HG03064 (cell line): ENCODE measurements at regions not wholly inside any gene's neighbourhood (a gene's known extent, or its start where the extent isn't known, plus 50 kb on each side); places are given as distances from the start of the nearest gene placed in this dataset.

Source experiments
- ATAC-seq: cut with Tn5 transposase; IDR thresholded peaks from one replicate; pipeline ENCODE4 v1.9.1; 2021; ENCODE audit warnings: low read depth; ENCODE audit not compliant: unreplicated experiment

DNA sequence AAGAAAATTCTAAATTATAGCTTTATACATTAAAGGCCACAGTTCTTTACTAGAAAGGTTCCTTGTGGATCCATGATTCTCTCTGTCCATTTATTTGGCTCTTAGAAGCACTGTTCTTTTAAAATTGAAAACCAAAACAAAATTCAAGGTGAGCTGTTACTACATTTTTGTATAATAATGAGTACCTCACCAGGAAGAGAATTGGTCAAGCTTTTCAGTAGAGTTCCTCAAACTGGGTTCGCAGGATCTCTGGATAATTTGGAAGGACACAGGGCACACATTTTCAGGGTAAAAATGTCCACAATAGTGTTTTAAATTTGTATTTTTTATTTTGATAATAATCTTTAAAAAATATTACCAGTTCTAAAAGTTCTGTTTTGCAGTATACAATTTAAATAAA, 93.0 kb downstream of the PPP1R3A start:
- ATAC-seq, result no peak

DNA sequence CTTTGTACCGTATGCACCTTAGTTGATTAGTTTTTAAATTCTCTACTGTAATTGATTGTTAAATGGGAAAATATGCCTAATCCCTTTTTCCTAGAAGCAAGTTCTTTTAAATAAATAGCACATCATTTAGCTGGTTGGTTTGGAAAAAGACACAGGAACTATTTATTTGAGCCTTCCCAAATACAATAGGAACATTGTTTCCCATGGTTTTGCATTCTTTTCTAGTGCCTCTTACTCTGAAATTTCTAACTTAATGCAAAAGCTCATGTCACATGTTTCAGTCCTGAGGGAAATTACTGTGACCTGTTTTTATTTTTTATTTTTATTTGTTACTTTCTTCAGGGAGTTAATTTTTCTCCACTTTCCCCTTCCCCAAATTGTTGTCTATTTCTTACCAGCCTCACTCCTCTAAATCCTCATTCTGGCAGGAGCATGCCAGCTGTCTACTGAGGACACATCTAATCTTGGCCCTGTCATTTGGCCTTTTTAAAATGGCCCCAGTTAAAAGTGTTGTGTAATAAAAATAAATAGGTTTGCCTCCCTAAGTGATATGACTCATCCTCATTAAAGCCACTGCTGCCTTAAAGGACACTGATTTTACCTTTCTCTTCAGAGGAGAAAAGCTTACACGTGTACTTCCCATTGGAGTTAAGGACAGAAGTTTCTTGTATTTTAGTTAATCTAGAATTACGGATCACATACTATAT, 94.5 kb downstream of the PPP1R3A start:
- ATAC-seq, result no peak

DNA sequence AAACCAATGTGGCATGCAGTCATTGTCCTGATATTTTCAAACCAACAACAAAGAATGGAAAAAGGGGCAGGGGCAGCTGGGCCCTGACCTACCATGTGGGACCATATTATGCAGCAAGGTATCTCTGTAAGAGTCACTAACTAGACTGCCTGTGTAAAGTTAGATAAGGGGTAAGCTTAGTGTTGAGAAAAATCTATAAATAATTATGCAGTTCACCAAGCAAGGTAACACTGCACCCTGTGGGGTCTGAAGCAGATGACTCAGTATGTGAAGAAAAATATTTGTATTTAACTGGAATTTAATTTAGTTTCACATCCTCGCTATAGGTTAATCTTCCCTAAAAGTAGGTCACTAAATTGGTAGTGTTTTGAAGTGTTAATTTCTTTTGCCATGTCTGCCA, 99.3 kb downstream of the PPP1R3A start:
- ATAC-seq, result no peak

DNA sequence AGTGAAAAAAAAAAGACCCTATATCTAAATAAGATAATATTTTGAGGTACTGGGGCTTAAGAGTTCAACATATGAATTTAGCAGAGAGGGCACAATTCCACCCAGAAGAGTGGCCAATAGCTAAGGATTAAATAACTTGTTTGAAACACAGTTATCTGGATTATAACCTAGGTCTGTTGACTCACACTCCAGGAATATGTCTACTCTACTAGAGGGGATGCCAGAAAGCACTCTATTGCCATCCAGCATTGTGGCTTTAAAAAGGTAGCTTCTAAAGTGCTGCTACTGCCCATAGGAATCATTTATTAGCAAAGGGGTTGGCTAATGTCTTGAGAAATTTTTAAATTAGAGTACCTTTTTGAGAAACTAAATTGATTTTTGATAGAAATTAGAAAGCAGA, 102.2 kb downstream of the PPP1R3A start:
- no peak for ATAC-seq

DNA sequence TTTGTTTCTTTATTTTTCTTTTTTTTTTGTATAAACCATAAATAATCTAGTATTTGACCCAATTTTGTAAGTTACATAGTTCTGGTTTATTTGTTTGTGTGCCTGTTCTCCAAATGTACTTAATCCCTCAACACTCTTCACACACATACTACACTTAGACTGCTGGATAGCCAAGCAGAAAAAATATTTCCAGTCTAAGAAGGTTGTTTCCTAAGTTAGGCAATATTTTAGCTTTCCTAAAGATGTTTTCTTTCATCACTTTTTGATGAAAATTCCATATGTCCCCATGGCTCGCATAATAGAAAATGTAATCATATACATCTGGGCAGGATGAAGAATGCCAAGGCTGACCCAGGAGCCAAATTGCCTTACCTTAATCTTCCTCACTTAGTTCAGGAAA, 105.3 kb downstream of the PPP1R3A start:
- no peak for ATAC-seq

DNA sequence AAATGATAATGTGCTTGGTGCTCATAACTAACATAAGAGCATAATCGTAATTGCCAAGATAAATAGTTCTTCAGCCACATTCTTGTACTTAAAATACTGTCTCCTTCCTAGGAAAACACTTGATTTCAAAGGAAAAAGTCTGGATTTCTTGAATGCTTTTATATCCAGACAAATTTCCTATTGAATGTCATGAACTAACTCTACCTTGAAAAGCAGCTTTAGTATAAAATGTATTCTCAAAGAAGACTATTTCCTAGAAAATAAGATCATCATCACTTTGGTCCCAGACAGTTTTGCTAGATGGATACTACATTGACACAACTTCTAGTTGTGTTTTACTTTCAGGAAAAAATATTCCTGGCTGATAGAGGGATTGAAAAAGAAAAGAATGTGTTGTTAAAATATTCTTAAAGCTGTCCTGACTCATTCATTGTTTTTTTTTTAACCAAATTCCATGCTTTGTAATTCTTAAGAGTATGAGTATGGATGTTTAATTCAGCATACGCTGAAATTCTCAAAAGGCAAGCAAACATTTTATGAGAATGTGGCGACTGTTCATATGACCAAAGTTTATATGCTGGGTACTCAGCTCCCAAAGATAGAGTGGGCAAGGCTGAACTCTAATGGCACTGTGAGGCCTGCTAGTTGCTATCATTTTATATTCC, 106.1 kb downstream of the PPP1R3A start:
- ATAC-seq, result no peak

DNA sequence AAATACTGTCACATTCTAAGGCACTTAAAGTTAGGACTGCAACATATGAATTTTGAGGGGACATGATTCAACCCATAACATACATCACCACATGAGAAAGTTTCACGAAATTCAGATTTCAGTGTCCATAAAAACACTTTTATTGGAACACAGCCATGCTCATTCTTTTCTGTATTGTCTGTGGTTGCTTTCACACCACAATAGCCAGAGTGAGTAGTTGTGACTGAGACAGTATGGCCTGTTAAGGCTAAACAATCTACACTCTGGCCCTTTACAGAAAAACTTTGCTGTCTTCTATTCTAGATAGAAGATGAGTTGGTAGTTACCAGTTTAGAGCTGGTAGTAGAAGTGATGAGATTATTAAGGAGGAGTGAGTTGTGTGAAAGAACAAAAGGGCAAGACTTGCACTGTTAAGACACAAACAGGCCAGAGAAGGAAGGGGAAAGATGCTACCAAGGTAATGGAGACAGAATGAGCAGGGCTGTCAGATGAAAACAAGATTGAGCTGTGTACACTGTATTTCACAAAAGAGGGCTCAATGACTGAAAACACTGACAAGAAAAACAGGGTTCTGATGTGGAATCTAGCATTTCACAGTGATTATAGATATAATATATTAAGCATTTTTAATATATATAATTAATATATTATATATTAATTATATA, 108.6 kb downstream of the PPP1R3A start:
- ATAC-seq, result no peak

DNA sequence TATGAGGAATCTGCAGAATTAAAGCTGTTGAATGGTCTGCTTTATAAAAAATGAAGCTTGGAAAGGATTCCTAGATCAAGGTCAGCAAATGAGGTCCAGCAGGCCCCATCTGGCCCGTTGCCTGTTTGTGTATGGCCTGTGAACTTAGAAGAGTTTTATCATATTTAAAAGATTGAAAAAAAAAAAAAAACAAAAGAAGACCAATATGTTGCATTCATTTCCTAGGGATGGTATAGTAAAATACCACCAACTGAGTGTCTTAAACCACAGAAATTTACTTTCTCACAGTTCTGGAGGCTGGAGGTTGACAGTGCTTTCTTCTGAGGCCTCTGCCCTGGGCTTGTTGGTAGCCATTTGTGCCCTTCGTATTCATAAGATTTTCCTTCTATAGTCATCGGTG, 109.2 kb downstream of the PPP1R3A start:
- no peak for ATAC-seq

DNA sequence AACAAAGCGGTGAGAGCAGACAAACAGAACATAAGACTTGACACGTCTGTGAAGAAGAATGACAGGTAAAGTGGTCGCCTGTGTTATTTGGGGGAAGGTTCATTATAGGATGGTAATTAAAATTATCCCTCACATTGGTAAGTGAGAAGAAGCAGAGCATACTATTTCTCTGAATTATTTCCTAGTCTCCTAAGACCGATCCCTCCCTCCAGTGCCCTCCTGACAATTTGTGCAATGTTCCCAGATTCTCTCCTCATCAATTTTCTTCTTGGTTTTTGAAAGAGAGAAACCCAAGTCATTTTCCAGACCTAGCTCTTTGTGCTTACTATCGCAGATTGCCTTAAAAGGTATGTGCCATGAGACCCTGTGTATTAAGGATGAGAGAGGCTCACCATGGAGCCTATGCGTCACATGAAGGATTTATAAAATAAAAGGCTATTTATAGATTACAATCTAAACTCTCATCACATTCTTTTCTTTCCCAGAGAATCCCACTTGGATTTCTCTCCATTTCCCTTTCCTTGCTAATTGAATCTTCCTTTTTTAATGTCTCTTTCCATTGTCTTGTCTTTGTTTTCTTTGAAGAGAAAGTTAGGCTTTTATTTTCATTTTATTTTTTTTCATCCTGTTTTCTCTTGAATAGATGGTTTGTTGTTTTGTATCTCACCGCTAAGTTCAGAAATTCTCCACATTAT, 112.0 kb downstream of the PPP1R3A start:
- no peak for ATAC-seq

DNA sequence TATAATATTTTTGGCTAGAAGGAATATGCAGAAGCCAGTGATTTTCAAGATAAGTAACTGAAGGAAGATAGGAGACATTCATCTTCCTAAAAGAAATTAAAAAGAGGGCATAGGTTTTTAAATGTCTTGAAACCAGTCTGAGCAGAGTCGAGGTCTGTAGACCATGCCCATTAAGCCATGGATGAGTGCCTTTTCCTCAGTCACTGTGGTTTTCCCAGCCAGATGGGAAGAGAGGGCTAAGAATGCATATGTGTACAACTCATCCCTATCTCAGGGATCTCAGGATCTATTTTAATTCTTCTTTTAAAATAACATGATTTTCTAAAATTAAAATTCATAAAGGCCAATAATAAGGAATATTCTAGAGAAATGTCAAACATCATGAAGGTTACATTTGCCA, 112.8 kb downstream of the PPP1R3A start:
- ATAC-seq, result no peak

DNA sequence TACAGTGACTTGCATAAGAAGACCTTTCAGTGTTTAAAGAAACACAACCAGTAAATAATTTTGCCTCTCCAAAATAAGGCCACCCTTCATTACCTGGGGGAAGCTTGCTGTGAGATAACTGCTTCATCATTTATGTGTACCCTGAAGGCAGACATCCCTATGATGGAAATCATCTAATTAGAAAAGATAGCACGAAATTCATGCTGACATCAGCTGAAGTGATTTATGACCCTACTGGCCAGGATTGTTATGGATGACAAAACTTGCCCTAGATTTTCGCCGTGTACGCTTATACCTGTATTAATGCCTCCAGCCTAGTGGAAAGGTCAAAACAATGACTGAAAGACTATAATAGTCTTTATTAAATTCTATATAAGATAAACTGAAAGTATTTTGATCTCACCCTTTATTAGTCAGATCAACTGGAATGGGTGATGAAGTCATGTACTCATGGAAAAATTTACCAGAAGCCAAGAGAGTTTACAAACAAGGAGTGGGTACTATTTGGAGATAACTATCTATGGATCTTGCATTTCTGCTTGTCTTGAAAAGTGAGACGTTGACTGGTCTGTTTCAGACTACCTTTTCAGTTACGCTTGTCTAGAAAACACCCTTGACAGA, 114.2 kb downstream of the PPP1R3A start:
- ATAC-seq, result no peak

DNA sequence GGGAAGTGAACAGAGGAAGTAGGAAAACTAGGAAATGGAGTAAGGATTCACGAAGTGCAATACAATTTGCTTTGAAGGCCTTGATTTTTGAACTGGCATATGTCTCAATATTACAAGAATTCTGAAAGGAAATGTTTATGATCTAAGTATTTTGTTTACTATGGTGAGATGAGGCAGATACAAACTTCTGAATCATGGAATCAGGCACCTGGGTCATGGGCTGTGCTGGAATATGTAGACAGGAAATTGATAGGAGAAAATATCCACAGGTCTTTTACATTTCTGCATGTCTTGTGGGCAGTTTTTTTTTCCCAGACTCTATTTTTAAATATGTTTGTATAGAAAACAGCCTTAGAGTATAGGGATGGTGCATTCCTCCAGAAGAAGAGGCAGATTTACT, 117.1 kb downstream of the PPP1R3A start:
- ATAC-seq, result no peak

DNA sequence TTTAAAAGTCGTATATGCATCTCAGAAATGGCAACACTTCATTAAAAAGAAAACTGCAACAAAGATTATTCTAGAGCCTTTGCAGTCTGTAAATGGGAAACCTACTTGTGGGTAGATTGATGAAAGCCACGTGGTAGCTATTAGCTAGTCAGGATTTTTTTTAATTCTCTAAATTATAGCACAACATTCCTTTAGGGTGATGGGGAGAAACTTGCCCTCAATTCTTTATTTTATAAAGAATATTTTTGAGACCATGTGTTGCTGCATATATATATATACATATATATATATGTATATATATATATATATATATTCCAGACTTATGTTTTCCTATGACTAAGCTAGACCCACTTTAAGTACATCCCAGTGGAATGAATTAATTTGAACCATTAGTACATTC, 118.0 kb downstream of the PPP1R3A start:
- ATAC-seq, result no peak

DNA sequence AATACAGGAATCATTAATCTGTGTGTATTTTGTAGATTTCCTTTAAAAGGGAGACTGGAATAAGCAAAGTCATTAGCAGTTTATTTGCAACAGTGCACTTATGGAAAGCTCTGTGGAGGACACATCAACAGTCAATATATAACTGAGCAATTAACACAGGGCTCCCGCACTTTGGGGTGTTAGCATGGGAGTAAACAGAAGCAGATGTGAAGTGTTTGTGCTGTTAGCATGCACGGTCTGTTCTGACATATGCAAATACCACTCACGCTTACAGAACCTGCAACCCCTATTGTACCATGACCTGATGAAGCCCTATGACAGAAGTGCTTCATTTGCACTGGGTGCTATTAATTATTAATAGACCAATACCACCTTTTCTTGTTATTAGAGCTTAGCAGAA, 118.9 kb downstream of the PPP1R3A start:
- ATAC-seq, result peak; percentile 93

DNA sequence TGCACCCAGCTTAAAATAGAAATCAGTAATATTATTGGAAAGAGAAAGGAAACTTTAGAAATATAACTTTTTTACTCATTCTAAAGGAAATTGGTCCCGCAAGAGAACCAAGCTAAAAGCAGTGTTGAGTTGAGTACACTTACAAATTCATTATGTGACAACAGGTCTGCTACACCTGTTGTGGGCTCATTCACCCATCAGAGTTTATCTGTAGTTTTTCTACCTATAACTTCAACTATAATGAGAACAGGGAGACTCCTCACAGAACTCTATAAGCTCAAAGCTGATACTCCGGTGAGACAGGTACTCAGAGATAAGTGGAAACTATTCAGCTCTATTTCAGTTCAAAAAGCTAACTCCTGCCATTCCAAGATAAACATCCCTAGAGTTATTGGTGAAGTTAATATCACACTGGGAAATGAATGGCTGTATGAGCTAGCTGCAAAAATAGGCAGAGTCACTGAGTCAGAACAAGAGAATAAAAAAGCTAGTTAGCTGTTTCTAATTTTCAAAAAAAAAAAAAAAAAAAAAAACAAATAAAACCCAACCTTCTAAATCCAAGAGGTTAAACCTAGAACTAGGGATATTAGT, 121.3 kb downstream of the PPP1R3A start:
- ATAC-seq, result no peak

DNA sequence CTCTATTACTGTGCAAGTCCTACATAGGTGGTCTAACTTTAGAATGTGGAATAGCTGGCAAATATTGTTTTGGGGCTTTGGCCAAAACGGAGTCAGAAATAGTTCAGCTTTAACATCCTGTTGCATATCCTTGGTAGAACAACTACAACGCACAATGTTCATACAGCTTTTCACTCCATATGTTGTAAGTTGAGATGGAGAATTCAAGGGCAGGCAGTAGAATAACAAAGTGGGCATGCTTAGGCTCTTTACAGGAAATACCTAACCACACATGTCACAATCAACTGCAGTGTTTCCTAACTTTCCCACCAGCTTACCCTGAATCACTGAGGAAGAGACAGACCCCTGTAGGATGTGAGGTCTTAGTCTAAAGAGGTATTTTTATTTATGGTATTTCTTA, 122.3 kb downstream of the PPP1R3A start:
- ATAC-seq, result no peak

DNA sequence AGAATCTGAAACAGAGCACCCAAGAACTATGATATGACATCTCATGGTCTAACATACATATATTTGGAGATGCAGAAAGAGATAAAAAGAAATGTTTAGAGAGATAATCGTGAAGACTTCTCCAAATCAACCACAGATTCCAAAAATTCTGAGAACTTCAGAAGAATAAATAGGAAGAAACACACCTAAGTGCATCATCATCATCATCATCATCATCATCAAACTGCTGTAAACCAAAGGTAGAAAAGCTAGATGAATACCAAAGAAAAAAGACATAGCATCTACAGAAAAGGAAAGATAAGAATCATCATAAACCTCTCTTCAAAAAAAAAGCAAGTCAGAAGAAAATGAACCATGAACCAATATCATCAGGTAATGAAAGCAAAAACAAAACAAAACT, 124.2 kb downstream of the PPP1R3A start:
- ATAC-seq, result no peak

DNA sequence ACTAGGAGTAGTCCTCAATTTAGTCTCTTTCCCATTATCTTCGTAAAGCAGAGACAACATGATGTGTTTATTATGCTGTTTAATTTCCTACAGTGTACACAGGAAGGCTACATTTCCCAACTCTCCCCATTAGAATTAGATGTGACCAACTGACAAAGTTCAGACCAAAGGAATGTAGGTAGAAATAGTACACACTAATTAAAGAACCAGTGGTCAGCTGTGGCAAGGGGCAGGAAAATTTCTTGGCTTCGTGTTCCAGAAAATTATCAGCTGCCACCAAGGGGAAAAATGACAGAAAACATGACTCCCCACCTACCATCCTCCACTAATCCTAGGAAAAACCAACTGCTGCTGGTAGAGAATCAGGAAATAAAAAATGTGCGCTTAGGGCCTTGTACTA, 125.6 kb downstream of the PPP1R3A start:
- no peak for ATAC-seq

DNA sequence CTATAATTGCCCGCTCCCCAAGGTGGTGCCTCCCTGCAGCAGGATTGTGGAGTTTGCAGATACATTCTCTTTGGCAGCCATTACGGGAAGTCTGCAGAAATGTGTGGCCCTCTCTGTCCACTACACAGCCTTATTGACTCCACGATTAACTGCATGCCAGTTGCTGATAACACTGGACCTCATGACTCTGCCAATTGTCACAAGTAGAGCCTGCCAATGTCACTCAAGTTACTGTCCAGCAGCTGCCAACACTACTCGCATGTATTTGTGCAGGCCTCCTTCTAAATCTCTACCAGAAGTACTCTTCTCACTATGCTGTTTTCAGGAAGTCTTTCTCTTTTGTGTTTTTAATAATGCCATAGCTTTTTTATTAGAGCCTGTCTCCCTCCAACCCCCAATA, 128.8 kb downstream of the PPP1R3A start:
- ATAC-seq, result no peak

DNA sequence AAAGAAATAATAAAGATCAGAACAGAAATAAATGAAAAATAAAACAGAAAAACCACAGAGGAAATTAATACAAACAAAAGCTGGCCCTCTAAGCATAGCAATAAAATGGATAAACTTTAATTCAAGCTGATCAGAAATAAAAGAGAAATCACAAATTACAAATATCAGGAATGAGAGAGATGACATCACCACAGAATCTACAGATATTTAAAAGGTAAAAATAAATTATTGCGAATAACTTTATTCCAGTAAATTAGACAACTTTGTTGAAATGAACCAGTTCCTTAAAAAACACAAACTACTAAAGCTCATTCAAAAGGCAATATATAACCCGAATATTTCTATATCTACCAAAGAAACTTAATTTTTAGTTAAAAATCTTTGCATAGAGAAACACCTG, 131.7 kb downstream of the PPP1R3A start:
- ATAC-seq, result no peak

DNA sequence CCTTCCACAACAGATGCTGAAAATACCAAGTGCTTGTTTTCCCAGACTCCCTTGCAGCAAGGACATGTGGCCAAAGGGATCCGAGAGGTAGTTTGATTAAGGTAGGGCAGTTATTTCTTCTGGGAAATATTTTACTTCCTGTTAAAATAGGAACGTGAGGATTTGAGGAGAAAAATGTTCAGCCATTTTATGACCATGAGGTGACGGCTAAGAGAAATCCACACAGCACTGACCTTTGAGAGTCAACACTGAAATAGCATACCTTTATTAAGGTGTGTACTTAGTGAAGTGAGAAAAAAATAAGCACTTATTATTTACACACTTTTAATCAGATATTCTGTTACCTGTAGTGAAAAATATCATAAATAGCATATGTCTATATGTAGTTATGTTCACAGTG, 133.9 kb downstream of the PPP1R3A start:
- no peak for ATAC-seq
